GM13976 (cell line): ENCODE measurements at regions not wholly inside any gene's neighbourhood (a gene's known extent, or its start where the extent isn't known, plus 50 kb on each side); places are given as distances from the start of the nearest gene placed in this dataset.

Source experiments
- DNase-seq: peaks from one replicate; pipeline ENCODE4 v3.0.0; 2012; ENCODE audit warnings: low spot score
- CTCF ChIP-seq: IDR thresholded peaks from 2 replicates; pipeline ENCODE4 v1.5.1; 2012; ENCODE audit warnings: borderline replicate concordance, mild to moderate bottlenecking; ENCODE audit not compliant: insufficient read depth; ENCODE audit errors: extremely low read depth, missing control alignments, control extremely low read depth
- in situ Hi-C: fragments of 300-500 bp; cut with MboI; formaldehyde crosslinking; loops from one replicate; pipeline ENCODE4 v1.12.0; 2022; ENCODE audit warnings: low sequenced_read_pairs, mixed read lengths, inconsistent platforms; ENCODE audit not compliant: unreplicated experiment

- no peak for TF ChIP-seq CTCF
- no peak for DNase-seq
- in situ Hi-C loops = no loop called here
Observed at GRCh38 chr15:35720984-35721383, 175.0 kb upstream of the DPH6 start.

- in situ Hi-C loops = no loop called here
- TF ChIP-seq CTCF = no peak
- no peak for DNase-seq
Observed at GRCh38 chr15:35721751-35722150, 175.8 kb upstream of the DPH6 start.

GRCh38 chr15:35722501-35722900 is 176.5 kb upstream of the DPH6 start:
- DNase-seq = no peak
- in situ Hi-C loops = no loop called here
- TF ChIP-seq CTCF = no peak

- in situ Hi-C loops = no loop called here
- no peak for TF ChIP-seq CTCF
- DNase-seq = no peak
Observed at GRCh38 chr15:35723120-35723847, 177.3 kb upstream of the DPH6 start.

GRCh38 chr15:35723852-35724251 is 177.9 kb upstream of the DPH6 start:
- no peak for DNase-seq
- in situ Hi-C loops = no loop called here
- TF ChIP-seq CTCF = no peak

GRCh38 chr15:35724626-35725025 is 178.7 kb upstream of the DPH6 start:
- in situ Hi-C loops = no loop called here
- TF ChIP-seq CTCF = no peak
- DNase-seq = no peak
